Thoracic aorta (tissue), 2 donors: ENCODE measurements at regions not wholly inside any gene's neighbourhood (a gene's known extent, or its start where the extent isn't known, plus 50 kb on each side); places are given as distances from the start of the nearest gene placed in this dataset.

Source experiments
- ATAC-seq: fragments of 150-250 bp; one replicate; pipeline ENCODE4 v1.8.0; 2017; ENCODE audit warnings: low read depth; ENCODE audit not compliant: insufficient number of reproducible peaks, low FRiP score
- DNase-seq: peaks from one replicate; pipeline ENCODE4 v3.0.0-alpha.2; 2020; ENCODE audit warnings: low spot score
- H3K27ac ChIP-seq, 2 donors: fragments of 200-600 bp; sonication (generic); 1 replicate in 1 of 2; 2 replicates in 1 of 2; pipeline ENCODE4 v1.5.1; 2016; ENCODE audit warnings: mild to moderate bottlenecking in 2 of 2, moderate library complexity in 2 of 2
- H3K27me3 ChIP-seq: fragments of 200-600 bp; sonication (generic); replicated peaks from 2 replicates; pipeline ENCODE4 v1.6.0; 2016; ENCODE audit warnings: mild to moderate bottlenecking; ENCODE audit not compliant: insufficient read depth
- H3K36me3 ChIP-seq: fragments of 200-600 bp; sonication (generic); one replicate; pipeline ENCODE4 v1.5.1; 2016
- H3K4me1 ChIP-seq, 2 donors: fragments of 200-600 bp; sonication (generic); 1 replicate in 1 of 2; 2 replicates in 1 of 2; pipeline versions ENCODE4 v1.5.1 to v1.6.0; 2016; ENCODE audit warnings: low read depth in 2 of 2, mild to moderate bottlenecking in 1 of 2; ENCODE audit not compliant: control insufficient read depth in 1 of 2
- H3K4me3 ChIP-seq: fragments of 200-600 bp; sonication (generic); 2 replicates; pipeline ENCODE4 v1.5.1; 2016; ENCODE audit warnings: mild to moderate bottlenecking
- H3K9me3 ChIP-seq: fragments of 200-600 bp; sonication (generic); 2 replicates; pipeline ENCODE4 v1.5.1; 2016
- CTCF ChIP-seq: fragments of 200-600 bp; sonication (generic); IDR thresholded peaks from one replicate; pipeline ENCODE4 v1.5.1; 2019; ENCODE audit warnings: antibody characterized with exemption

GRCh38 chr1:55558515-55558914 is 343.4 kb upstream of the USP24 start:
- H3K4me1 ChIP-seq = peaks cover 7 to 33% of the 10 kb centered on the region in 2 donors
- H3K27ac ChIP-seq = no peak overlapping the region
- H3K27me3 ChIP-seq = no peaks in the 10 kb centered on the region
- no peak overlapping the region for H3K4me3 ChIP-seq
- no peak for DNase-seq
- no peaks in the 10 kb centered on the region for H3K36me3 ChIP-seq
- TF ChIP-seq CTCF = no peak
- H3K9me3 ChIP-seq = no peaks in the 10 kb centered on the region
- no peak for ATAC-seq

GRCh38 chr1:55555956-55556725 is 341.0 kb upstream of the USP24 start:
- Histone ChIP-seq H3K4me3 (no peak overlapping the region), H3K9me3 (no peaks in the 10 kb centered on the region), H3K36me3 (no peaks in the 10 kb centered on the region), H3K4me1 (peaks cover 7 to 33% of the 10 kb centered on the region in 2 donors), H3K27ac (no peak overlapping the region), H3K27me3 (no peaks in the 10 kb centered on the region)
- no peak for DNase-seq
- TF ChIP-seq CTCF = no peak
- no peak for ATAC-seq

- H3K4me3 ChIP-seq = no peak overlapping the region
- H3K27me3 ChIP-seq = no peaks in the 10 kb centered on the region
- ATAC-seq (no peak), DNase-seq (no peak)
- peaks cover under 1 to 22% of the 10 kb centered on the region in 2 donors for H3K4me1 ChIP-seq
- H3K36me3 ChIP-seq = no peaks in the 10 kb centered on the region
- H3K27ac ChIP-seq = no peak overlapping the region
- no peaks in the 10 kb centered on the region for H3K9me3 ChIP-seq
- TF ChIP-seq CTCF = no peak
Measured at GRCh38 chr1:55554611-55555010, 339.4 kb upstream of the USP24 start.

GRCh38 chr1:55552636-55553035 is 337.5 kb upstream of the USP24 start:
- no peak for TF ChIP-seq CTCF
- Histone ChIP-seq H3K27me3 (no peaks in the 10 kb centered on the region), H3K4me1 (peaks cover 0 to 9% of the 10 kb centered on the region in 2 donors), H3K36me3 (no peaks in the 10 kb centered on the region), H3K27ac (no peak overlapping the region), H3K4me3 (no peak overlapping the region), H3K9me3 (no peaks in the 10 kb centered on the region)
- DNase-seq = no peak
- no peak for ATAC-seq

GRCh38 chr1:55547405-55547804 is 332.2 kb upstream of the USP24 start:
- no peak for TF ChIP-seq CTCF
- Histone ChIP-seq H3K36me3 (no peaks in the 10 kb centered on the region), H3K27ac (no peak overlapping the region), H3K4me3 (no peak overlapping the region), H3K27me3 (no peaks in the 10 kb centered on the region), H3K4me1 (no peaks in the 10 kb centered on the region), H3K9me3 (no peaks in the 10 kb centered on the region)
- ATAC-seq (no peak), DNase-seq (no peak)
